ENCODE measurements at regions not wholly inside any gene's neighbourhood (a gene's known extent, or its start where the extent isn't known, plus 50 kb on each side); places are given as distances from the start of the nearest gene placed in this dataset.
"Not testable (repeated sequence)": the region's sequence is repeated elsewhere in the genome, so short reads cannot be mapped to it uniquely, and the experiment has no call there.

DNA sequence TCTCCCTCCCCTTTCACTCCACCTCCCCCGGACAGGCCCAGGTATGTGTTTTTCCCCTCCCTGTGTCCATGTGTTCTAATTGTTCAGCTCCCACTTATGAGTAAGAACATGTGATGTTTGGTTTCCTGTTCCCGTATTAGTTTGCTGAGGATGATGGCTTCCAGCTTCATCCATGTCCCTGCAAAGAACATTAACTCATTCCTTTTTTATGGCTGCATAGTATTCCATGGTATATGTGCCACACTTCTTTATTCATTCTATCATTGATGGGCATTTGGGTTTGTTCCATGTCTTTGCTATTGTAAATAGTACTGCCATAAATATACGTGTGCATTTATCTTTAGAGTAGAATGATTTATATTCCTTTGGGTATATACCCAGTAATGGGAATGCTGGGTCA lies 306.0 kb upstream of the RASGEF1B start:
- H3K27me3 ChIP-seq (ENCODE audit: low read length); H3K9me2 ChIP-seq (replicated peaks; ENCODE audit: insufficient read depth, low read length); H3K9ac ChIP-seq (ENCODE audit: low read length); H3K4me1 ChIP-seq (ENCODE audit: low read length); H3K36me3 ChIP-seq (ENCODE audit: insufficient read depth, low read length); H3K4me2 ChIP-seq (ENCODE audit: low read depth, low read length, poor library complexity, severe bottlenecking); H3K27ac ChIP-seq (ENCODE audit: low read length); DNase-seq; H3K9me3 ChIP-seq (ENCODE audit: low read length); H4K20me1 ChIP-seq (ENCODE audit: insufficient read depth, low read depth, low read length); H2AFZ ChIP-seq (ENCODE audit: low read length); H3K4me3 ChIP-seq (ENCODE audit: low read length); H3K79me2 ChIP-seq (ENCODE audit: low read length): not testable (repeated sequence)

DNA sequence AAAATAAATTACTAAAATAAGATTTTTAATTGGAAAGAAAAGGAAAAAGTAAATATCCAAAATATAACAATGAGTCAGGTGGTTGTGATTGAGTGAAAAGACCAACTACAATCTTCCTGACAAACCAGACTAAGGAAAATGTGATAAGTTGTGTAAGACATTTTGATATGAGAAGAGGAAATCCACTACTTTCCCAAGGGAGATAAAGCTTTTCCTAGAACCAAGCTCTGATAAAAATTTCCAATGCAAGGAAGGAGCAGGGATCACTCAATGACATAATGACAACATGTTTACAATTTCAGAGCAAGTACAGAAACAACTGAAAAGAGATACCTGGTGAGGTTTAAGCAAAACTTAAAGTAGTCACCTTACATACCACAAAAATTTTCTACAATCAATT lies 305.1 kb upstream of the RASGEF1B start:
- Histone ChIP-seq H3K4me2 (ENCODE audit: low read depth, low read length, poor library complexity, severe bottlenecking) (no peak overlapping the region), H3K27me3 (ENCODE audit: low read length) (no peaks in the 10 kb centered on the region), H3K4me1 (ENCODE audit: low read length) (no peaks in the 10 kb centered on the region), H4K20me1 (ENCODE audit: insufficient read depth, low read depth, low read length) (no peaks in the 10 kb centered on the region), H3K36me3 (ENCODE audit: insufficient read depth, low read length) (no peaks in the 10 kb centered on the region), H3K9me2 (replicated peaks; ENCODE audit: insufficient read depth, low read length) (no peaks in the 10 kb centered on the region), H3K4me3 (ENCODE audit: low read length) (no peak overlapping the region), H3K9ac (ENCODE audit: low read length) (no peak overlapping the region), H3K9me3 (ENCODE audit: low read length) (no peaks in the 10 kb centered on the region), H3K79me2 (ENCODE audit: low read length) (no peaks in the 10 kb centered on the region), H2AFZ (ENCODE audit: low read length) (no peak overlapping the region), H3K27ac (ENCODE audit: low read length) (no peak overlapping the region)
- DNase-seq = no peak

DNA sequence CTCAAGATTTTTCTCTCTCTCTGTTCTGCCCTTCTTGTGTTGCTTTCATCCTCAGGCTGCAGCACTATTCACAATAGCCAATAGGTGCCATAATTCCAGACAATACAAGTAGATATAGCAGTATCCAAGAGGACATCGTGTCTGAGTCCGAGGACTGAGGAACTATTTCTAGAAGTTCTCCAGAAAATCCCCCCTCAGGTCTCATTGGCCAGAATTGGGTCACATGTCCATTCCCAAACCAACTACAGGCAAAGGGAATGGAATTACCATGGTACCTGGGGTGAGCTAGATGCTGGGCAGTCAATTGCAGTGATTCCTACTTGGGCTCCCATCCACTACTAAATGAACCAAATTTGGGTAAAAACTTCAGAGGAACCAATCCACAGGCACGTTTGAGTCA lies 301.9 kb upstream of the RASGEF1B start:
- no peaks in the 10 kb centered on the region for H3K9me2 ChIP-seq (replicated peaks; ENCODE audit: insufficient read depth, low read length)
- H3K4me3 ChIP-seq (ENCODE audit: low read length) = no peak overlapping the region
- H3K27ac ChIP-seq (ENCODE audit: low read length) = no peak overlapping the region
- no peaks in the 10 kb centered on the region for H3K9me3 ChIP-seq (ENCODE audit: low read length)
- no peaks in the 10 kb centered on the region for H4K20me1 ChIP-seq (ENCODE audit: insufficient read depth, low read depth, low read length)
- no peaks in the 10 kb centered on the region for H3K4me1 ChIP-seq (ENCODE audit: low read length)
- H3K36me3 ChIP-seq (ENCODE audit: insufficient read depth, low read length) = no peaks in the 10 kb centered on the region
- DNase-seq = no peak
- H3K9ac ChIP-seq (ENCODE audit: low read length) = no peak overlapping the region
- no peak overlapping the region for H2AFZ ChIP-seq (ENCODE audit: low read length)
- no peaks in the 10 kb centered on the region for H3K79me2 ChIP-seq (ENCODE audit: low read length)
- H3K27me3 ChIP-seq (ENCODE audit: low read length) = no peaks in the 10 kb centered on the region
- no peak overlapping the region for H3K4me2 ChIP-seq (ENCODE audit: low read depth, low read length, poor library complexity, severe bottlenecking)

DNA sequence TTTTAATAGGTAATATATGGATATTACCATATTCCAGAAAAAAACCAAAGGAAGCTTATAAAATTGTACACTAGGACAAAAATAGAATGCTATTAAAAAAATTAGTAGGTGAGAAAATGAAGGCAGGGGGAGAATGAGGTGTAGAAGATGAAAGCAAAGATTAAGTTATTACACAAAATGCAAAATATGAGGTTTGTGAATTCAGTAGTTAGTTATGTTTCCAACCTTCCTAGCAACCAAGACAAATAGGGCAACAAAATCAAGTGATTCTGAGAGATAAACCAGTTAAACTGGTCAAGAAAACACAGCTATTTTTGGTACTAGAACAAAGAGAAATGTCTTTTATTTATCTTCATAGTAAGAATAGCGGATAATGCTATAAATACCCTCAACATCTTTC lies 300.0 kb upstream of the RASGEF1B start:
- no peaks in the 10 kb centered on the region for H4K20me1 ChIP-seq (ENCODE audit: insufficient read depth, low read depth, low read length)

DNA sequence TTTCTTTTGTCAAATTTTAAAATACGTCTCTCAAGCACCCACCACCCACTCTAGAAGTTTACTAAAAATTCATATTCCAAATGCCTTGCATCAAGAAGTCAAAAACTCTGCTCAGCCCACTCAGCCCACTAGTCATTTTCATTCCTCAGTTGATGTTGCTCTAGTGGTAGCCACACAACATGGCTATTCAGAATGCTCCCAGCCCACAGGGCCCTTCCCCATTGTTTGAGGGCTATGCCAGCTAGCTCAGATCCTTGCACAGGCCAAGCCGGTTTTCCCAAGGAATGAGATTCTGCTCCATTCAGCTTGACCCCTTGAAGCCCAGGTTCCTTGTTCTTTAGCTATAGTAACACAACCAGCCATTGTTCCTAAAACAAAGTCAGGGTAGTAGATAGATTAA lies 297.5 kb upstream of the RASGEF1B start:
- Histone ChIP-seq H3K4me1 (ENCODE audit: low read length) (no peaks in the 10 kb centered on the region), H3K9me3 (ENCODE audit: low read length) (no peaks in the 10 kb centered on the region), H4K20me1 (ENCODE audit: insufficient read depth, low read depth, low read length) (no peaks in the 10 kb centered on the region), H3K79me2 (ENCODE audit: low read length) (no peaks in the 10 kb centered on the region), H3K36me3 (ENCODE audit: insufficient read depth, low read length) (no peaks in the 10 kb centered on the region), H2AFZ (ENCODE audit: low read length) (no peak overlapping the region), H3K9ac (ENCODE audit: low read length) (no peak overlapping the region), H3K4me2 (ENCODE audit: low read depth, low read length, poor library complexity, severe bottlenecking) (no peak overlapping the region), H3K4me3 (ENCODE audit: low read length) (no peak overlapping the region), H3K9me2 (replicated peaks; ENCODE audit: insufficient read depth, low read length) (no peaks in the 10 kb centered on the region), H3K27ac (ENCODE audit: low read length) (no peak overlapping the region), H3K27me3 (ENCODE audit: low read length) (no peaks in the 10 kb centered on the region)
- DNase-seq = no peak

More for the DNA sequence above, 300.0 kb upstream of the RASGEF1B start:
- H3K36me3 ChIP-seq (ENCODE audit: insufficient read depth, low read length) = no peaks in the 10 kb centered on the region
- H3K9me2 ChIP-seq (replicated peaks; ENCODE audit: insufficient read depth, low read length) = no peaks in the 10 kb centered on the region
- no peak overlapping the region for H3K27ac ChIP-seq (ENCODE audit: low read length)
- no peaks in the 10 kb centered on the region for H3K79me2 ChIP-seq (ENCODE audit: low read length)
- H2AFZ ChIP-seq (ENCODE audit: low read length) = no peak overlapping the region
- H3K4me3 ChIP-seq (ENCODE audit: low read length) = no peak overlapping the region
- no peaks in the 10 kb centered on the region for H3K9me3 ChIP-seq (ENCODE audit: low read length)
- H3K4me2 ChIP-seq (ENCODE audit: low read depth, low read length, poor library complexity, severe bottlenecking) = no peak overlapping the region
- no peaks in the 10 kb centered on the region for H3K4me1 ChIP-seq (ENCODE audit: low read length)
- no peak for DNase-seq
- H3K9ac ChIP-seq (ENCODE audit: low read length) = no peak overlapping the region
- H3K27me3 ChIP-seq (ENCODE audit: low read length) = no peaks in the 10 kb centered on the region

DNA sequence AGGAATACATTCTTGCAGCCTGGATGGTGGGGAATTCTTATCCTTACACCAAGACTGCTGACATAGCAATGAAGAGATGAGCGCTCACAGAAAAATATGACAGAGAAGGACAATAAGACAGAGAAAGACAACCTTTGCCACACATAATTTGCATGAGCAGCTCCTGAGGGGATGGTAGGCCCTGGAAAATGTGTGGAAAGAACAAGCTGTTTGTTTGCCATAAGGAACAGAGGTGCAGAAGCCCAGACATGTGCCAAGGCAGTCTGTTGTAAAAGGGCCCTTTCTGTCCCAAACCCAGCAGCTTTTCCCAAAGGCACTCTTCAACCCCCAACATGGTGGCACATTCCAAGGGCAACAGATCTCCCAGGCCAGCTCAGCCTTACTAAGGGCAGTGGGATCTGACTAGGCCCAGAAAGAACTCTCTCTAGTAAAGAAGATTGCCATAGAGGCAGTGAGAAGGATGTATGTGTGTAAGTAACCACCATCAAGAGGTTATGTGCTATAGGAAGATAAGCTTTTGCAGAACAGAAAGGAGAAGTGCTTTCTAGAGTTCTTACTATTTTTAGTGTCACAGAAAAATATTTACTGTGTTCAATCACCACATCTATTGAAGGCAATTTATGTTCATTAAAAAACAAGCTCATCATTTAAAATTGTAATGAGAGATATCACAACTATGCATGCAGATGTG lies 287.0 kb upstream of the RASGEF1B start:
- no peak overlapping the region for H3K27ac ChIP-seq (ENCODE audit: low read length)
- no peaks in the 10 kb centered on the region for H3K9me3 ChIP-seq (ENCODE audit: low read length)
- no peak overlapping the region for H3K9ac ChIP-seq (ENCODE audit: low read length)
- no peaks in the 10 kb centered on the region for H3K4me1 ChIP-seq (ENCODE audit: low read length)
- DNase-seq = no peak
- H3K4me3 ChIP-seq (ENCODE audit: low read length) = no peak overlapping the region
- no peaks in the 10 kb centered on the region for H4K20me1 ChIP-seq (ENCODE audit: insufficient read depth, low read depth, low read length)
- no peaks in the 10 kb centered on the region for H3K79me2 ChIP-seq (ENCODE audit: low read length)
- H3K27me3 ChIP-seq (ENCODE audit: low read length) = no peaks in the 10 kb centered on the region
- no peaks in the 10 kb centered on the region for H3K36me3 ChIP-seq (ENCODE audit: insufficient read depth, low read length)
- no peak overlapping the region for H2AFZ ChIP-seq (ENCODE audit: low read length)
- no peak overlapping the region for H3K4me2 ChIP-seq (ENCODE audit: low read depth, low read length, poor library complexity, severe bottlenecking)
- H3K9me2 ChIP-seq (replicated peaks; ENCODE audit: insufficient read depth, low read length) = no peaks in the 10 kb centered on the region

DNA sequence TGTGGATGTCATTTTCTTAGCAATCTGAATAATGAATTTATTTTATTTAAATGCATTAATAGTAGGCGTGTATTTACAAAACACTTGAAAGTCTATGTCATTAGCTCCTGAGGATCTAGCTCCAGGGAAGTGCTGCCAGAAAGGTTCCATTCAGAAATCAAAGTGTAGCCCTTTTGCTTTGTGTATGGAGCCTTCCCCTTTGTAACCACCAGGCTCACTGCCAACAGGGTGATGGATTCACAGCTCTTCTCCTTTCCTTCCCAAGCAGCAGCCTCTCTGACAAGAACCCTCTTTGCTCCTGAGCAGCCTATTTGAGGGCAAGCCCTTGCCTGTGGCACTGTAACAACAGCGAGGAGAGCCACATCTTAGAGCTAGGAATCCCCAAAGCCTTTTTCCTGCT lies 286.0 kb upstream of the RASGEF1B start:
- Histone ChIP-seq H3K36me3 (ENCODE audit: insufficient read depth, low read length) (no peaks in the 10 kb centered on the region), H3K79me2 (ENCODE audit: low read length) (no peaks in the 10 kb centered on the region), H3K9me3 (ENCODE audit: low read length) (no peaks in the 10 kb centered on the region), H2AFZ (ENCODE audit: low read length) (no peak overlapping the region), H4K20me1 (ENCODE audit: insufficient read depth, low read depth, low read length) (no peaks in the 10 kb centered on the region), H3K4me2 (ENCODE audit: low read depth, low read length, poor library complexity, severe bottlenecking) (no peak overlapping the region), H3K4me3 (ENCODE audit: low read length) (no peak overlapping the region), H3K4me1 (ENCODE audit: low read length) (no peaks in the 10 kb centered on the region), H3K27ac (ENCODE audit: low read length) (no peak overlapping the region), H3K9me2 (replicated peaks; ENCODE audit: insufficient read depth, low read length) (no peaks in the 10 kb centered on the region), H3K9ac (ENCODE audit: low read length) (no peak overlapping the region), H3K27me3 (ENCODE audit: low read length) (no peaks in the 10 kb centered on the region)
- DNase-seq = no peak

DNA sequence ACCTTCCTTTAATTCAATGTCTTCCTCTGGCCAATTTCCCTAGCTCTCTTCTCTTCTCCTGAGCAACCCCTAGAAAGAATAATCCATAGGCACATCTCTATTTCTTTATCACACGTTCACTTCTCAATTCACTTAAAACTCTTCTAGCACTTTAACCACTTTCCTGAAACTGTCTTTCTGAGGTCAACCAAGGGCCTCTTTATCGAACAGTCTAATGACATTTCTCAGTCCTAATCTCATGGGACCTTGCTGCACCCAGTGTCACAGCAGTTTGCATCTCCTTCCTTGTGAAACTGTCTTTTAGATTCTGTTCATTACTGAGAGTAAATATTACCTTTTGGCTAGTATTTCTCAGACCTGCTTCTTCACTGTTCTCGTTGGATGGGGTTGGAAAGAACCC lies 285.3 kb upstream of the RASGEF1B start:
- H3K9me2 ChIP-seq (replicated peaks; ENCODE audit: insufficient read depth, low read length) = no peaks in the 10 kb centered on the region
- no peaks in the 10 kb centered on the region for H3K9me3 ChIP-seq (ENCODE audit: low read length)
- no peaks in the 10 kb centered on the region for H3K79me2 ChIP-seq (ENCODE audit: low read length)
- H3K4me2 ChIP-seq (ENCODE audit: low read depth, low read length, poor library complexity, severe bottlenecking) = no peak overlapping the region
- no peaks in the 10 kb centered on the region for H3K4me1 ChIP-seq (ENCODE audit: low read length)
- H3K4me3 ChIP-seq (ENCODE audit: low read length) = no peak overlapping the region
- no peak for DNase-seq
- no peak overlapping the region for H3K27ac ChIP-seq (ENCODE audit: low read length)
- H3K27me3 ChIP-seq (ENCODE audit: low read length) = no peaks in the 10 kb centered on the region
- no peak overlapping the region for H2AFZ ChIP-seq (ENCODE audit: low read length)
- no peaks in the 10 kb centered on the region for H4K20me1 ChIP-seq (ENCODE audit: insufficient read depth, low read depth, low read length)
- no peaks in the 10 kb centered on the region for H3K36me3 ChIP-seq (ENCODE audit: insufficient read depth, low read length)
- no peak overlapping the region for H3K9ac ChIP-seq (ENCODE audit: low read length)

DNA sequence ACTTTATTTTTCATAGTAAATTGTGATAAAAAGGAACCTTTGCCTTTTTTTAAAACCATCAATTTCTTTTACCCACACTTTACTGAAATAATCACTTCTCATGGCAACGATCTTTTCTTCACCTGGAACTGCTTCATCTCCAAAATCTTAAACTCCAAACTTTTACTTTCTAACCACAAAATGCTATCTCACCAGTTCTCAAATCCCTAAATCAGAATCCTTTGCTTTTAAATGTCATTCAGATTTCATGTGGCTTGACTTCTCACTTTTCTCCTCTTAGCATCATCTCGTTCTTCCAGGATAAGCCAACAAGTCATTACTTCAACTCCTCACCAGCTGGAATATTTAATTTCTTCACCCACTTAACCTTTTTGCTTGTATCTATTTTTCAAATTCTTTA lies 284.3 kb upstream of the RASGEF1B start:
- H3K4me2 ChIP-seq (ENCODE audit: low read depth, low read length, poor library complexity, severe bottlenecking) = no peak overlapping the region
- no peaks in the 10 kb centered on the region for H3K27me3 ChIP-seq (ENCODE audit: low read length)
- H3K4me1 ChIP-seq (ENCODE audit: low read length) = no peaks in the 10 kb centered on the region
- H4K20me1 ChIP-seq (ENCODE audit: insufficient read depth, low read depth, low read length) = no peaks in the 10 kb centered on the region
- H2AFZ ChIP-seq (ENCODE audit: low read length) = no peak overlapping the region
- H3K9me2 ChIP-seq (replicated peaks; ENCODE audit: insufficient read depth, low read length) = no peaks in the 10 kb centered on the region
- no peaks in the 10 kb centered on the region for H3K79me2 ChIP-seq (ENCODE audit: low read length)
- no peak for DNase-seq
- H3K4me3 ChIP-seq (ENCODE audit: low read length) = no peak overlapping the region
- H3K27ac ChIP-seq (ENCODE audit: low read length) = no peak overlapping the region
- H3K9ac ChIP-seq (ENCODE audit: low read length) = no peak overlapping the region
- H3K9me3 ChIP-seq (ENCODE audit: low read length) = no peaks in the 10 kb centered on the region
- H3K36me3 ChIP-seq (ENCODE audit: insufficient read depth, low read length) = no peaks in the 10 kb centered on the region

Measured in Karpas-422 (cell line).